Gastroesophageal sphincter (tissue), 4 donors: ENCODE measurements at regions not wholly inside any gene's neighbourhood (a gene's known extent, or its start where the extent isn't known, plus 50 kb on each side); places are given as distances from the start of the nearest gene placed in this dataset.

Experiments
- ATAC-seq: fragments of 150-250 bp; one replicate; pipeline ENCODE4 v1.9.1; 2016; ENCODE audit warnings: mild to moderate bottlenecking, moderate library complexity
- H3K27ac ChIP-seq, 4 donors: fragments of 200-600 bp; sonication (generic) in 3 of 4; 1 replicate in 3 of 4; 2 replicates in 1 of 4; pipeline ENCODE4 v1.5.1; 2016 to 2019
- H3K27me3 ChIP-seq: fragments of 200-600 bp; sonication (generic); one replicate; pipeline ENCODE4 v1.5.1; 2019
- H3K36me3 ChIP-seq, 2 donors: fragments of 200-600 bp; sonication (generic); one replicate each; pipeline ENCODE4 v1.5.1; 2019; ENCODE audit warnings: control low read depth in 1 of 2
- H3K4me1 ChIP-seq, 3 donors: fragments of 200-600 bp; sonication (generic); 1 replicate in 2 of 3; 2 replicates in 1 of 3; pipeline ENCODE4 v1.5.1; 2016 to 2019; ENCODE audit warnings: control low read depth in 2 of 3
- H3K4me3 ChIP-seq, 2 donors: fragments of 200-600 bp; sonication (generic); one replicate each; pipeline ENCODE4 v1.5.1; 2019; ENCODE audit warnings: mild to moderate bottlenecking in 1 of 2, moderate library complexity in 1 of 2
- H3K9me3 ChIP-seq, 3 donors: fragments of 200-600 bp; sonication (generic); one replicate each; pipeline ENCODE4 v1.5.1; 2017 to 2019; ENCODE audit warnings: control low read depth in 2 of 3
- CTCF ChIP-seq, 4 experiments: fragments of 200-600 bp in 2 of 4; fragments of 450-650 bp in 2 of 4; sonication (generic) in 1 of 4; IDR thresholded peaks; one replicate each; pipeline ENCODE4 v1.5.1; 2017 to 2019; ENCODE audit warnings: antibody characterized with exemption in 4 of 4, mild to moderate bottlenecking in 2 of 4, moderate library complexity in 2 of 4
- EP300 ChIP-seq: sonication (generic); formaldehyde crosslinking; IDR thresholded peaks from one replicate; pipeline ENCODE4 v1.6.1; 2017; ENCODE audit warnings: antibody characterized with exemption, mild to moderate bottlenecking
- POLR2A ChIP-seq, 2 donors: fragments of 450-650 bp; IDR thresholded peaks; one replicate each; pipeline ENCODE4 v1.6.1; 2017; ENCODE audit warnings: antibody characterized with exemption in 2 of 2, mild to moderate bottlenecking in 2 of 2, moderate library complexity in 1 of 2
- POLR2AphosphoS5 ChIP-seq: sonication (generic); formaldehyde crosslinking; IDR thresholded peaks from one replicate; pipeline ENCODE4 v1.6.1; 2017; ENCODE audit warnings: antibody characterized with exemption
- WGBS, 2 donors: methylation state at CpG; one replicate each; pipeline ENCODE4 v1.1.5; 2018; ENCODE audit warnings: low coverage in 1 of 2; 5-methylcytosine and 5-hydroxymethylcytosine counted together

GRCh38 chr3:74173090-74173489 is 441.4 kb downstream of the CNTN3 start:
- TF ChIP-seq POLR2AphosphoS5 (no peak), POLR2A (IDR thresholded peaks at IDR 0.05) (no peak), CTCF (IDR thresholded peaks at IDR 0.05) (no peak), EP300 (no peak)
- H3K4me1 ChIP-seq, result no peaks in the 10 kb centered on the region
- WGBS, 2 donors, result 9 to 23% methylated on average over 2 of the region's 2 CpGs
- H3K4me3 ChIP-seq, result no peak overlapping the region
- no peaks in the 10 kb centered on the region for H3K27me3 ChIP-seq
- H3K9me3 ChIP-seq, result no peaks in the 10 kb centered on the region
- no peak overlapping the region for H3K27ac ChIP-seq
- H3K36me3 ChIP-seq, result no peaks in the 10 kb centered on the region
- ATAC-seq, result no peak

- H3K27me3 ChIP-seq, result no peaks in the 10 kb centered on the region
- H3K27ac ChIP-seq, result no peak overlapping the region
- H3K4me1 ChIP-seq, result no peaks in the 10 kb centered on the region
- no peaks in the 10 kb centered on the region for H3K9me3 ChIP-seq
- H3K4me3 ChIP-seq, result no peak overlapping the region
- no peak for TF ChIP-seq CTCF (IDR thresholded peaks at IDR 0.05)
- WGBS, 2 donors, result 63% methylated on average over 1 of the region's 1 CpG; no CpG with 5 or more reads in 1 of the 2 donors
- no peaks in the 10 kb centered on the region for H3K36me3 ChIP-seq
- no peak for ATAC-seq
These were observed 446.5 kb downstream of the CNTN3 start for GRCh38 chr3:74167926-74168325.

GRCh38 chr3:74165211-74165610 is 449.2 kb downstream of the CNTN3 start:
- Histone ChIP-seq H3K4me1 (no peaks in the 10 kb centered on the region), H3K27me3 (no peaks in the 10 kb centered on the region), H3K27ac (no peak overlapping the region), H3K9me3 (peaks cover 0 to 18% (median 0%) of the 10 kb centered on the region in 3 donors), H3K36me3 (no peaks in the 10 kb centered on the region), H3K4me3 (no peak overlapping the region)
- 71 to 83% methylated on average over 4 of the region's 4 CpGs for WGBS, 2 donors
- TF ChIP-seq EP300, result no peak
- TF ChIP-seq POLR2AphosphoS5, result no peak
- TF ChIP-seq CTCF (IDR thresholded peaks at IDR 0.05), result no peak
- TF ChIP-seq POLR2A (IDR thresholded peaks at IDR 0.05), result no peak
- ATAC-seq, result no peak

- no peak for TF ChIP-seq POLR2A (IDR thresholded peaks at IDR 0.05)
- TF ChIP-seq CTCF (IDR thresholded peaks at IDR 0.05), result no peak
- no peak for TF ChIP-seq EP300
- TF ChIP-seq POLR2AphosphoS5, result no peak
- no peaks in the 10 kb centered on the region for H3K36me3 ChIP-seq
- no peak overlapping the region for H3K27ac ChIP-seq
- H3K4me1 ChIP-seq, result no peaks in the 10 kb centered on the region
- no peaks in the 10 kb centered on the region for H3K9me3 ChIP-seq
- no peak for ATAC-seq
- no peak overlapping the region for H3K4me3 ChIP-seq
- no peaks in the 10 kb centered on the region for H3K27me3 ChIP-seq
These were observed 465.0 kb downstream of the CNTN3 start for GRCh38 chr3:74149466-74149865.

GRCh38 chr3:74145277-74145676 is 469.2 kb downstream of the CNTN3 start:
- no peaks in the 10 kb centered on the region for H3K4me1 ChIP-seq
- no peak overlapping the region for H3K27ac ChIP-seq
- H3K27me3 ChIP-seq, result peaks cover 5% of the 10 kb centered on the region
- whole genome bisulfite sequencing, 2 donors, result 69 to 82% methylated on average over 1 of the region's 1 CpG
- ATAC-seq, result no peak
- no peaks in the 10 kb centered on the region for H3K36me3 ChIP-seq
- H3K4me3 ChIP-seq, result no peak overlapping the region
- no peaks in the 10 kb centered on the region for H3K9me3 ChIP-seq
- TF ChIP-seq CTCF (IDR thresholded peaks at IDR 0.05) (no peak), EP300 (no peak), POLR2AphosphoS5 (no peak), POLR2A (IDR thresholded peaks at IDR 0.05) (no peak)
